A549 (cell line): ENCODE measurements at regions not wholly inside any gene's neighbourhood (a gene's known extent, or its start where the extent isn't known, plus 50 kb on each side); places are given as distances from the start of the nearest gene placed in this dataset.

ENCODE experiments used
- ATAC-seq, 2 experiments: fragments of 200-7000 bp in 1 of 2; fragments of >200 bp in 1 of 2; cut with Nextera tagmentation in 1 of 2; cut with Tn5 transposase in 1 of 2; 3 replicates each; pipeline versions ENCODE4 v1.8.0 to v1.9.1; 2018 to 2020; ENCODE audit warnings: mild to moderate bottlenecking in 1 of 2, moderate library complexity in 1 of 2
- CTCF ChIA-PET: fragments of 300-600 bp; sonication (Branson Sonifier 250); formaldehyde crosslinking; extraction: SDS; loops from one replicate; lab custom pipeline; 2021; ENCODE audit warnings: antibody characterized with exemption, inconsistent platforms; lab: Yijun Ruan, JAX
- POLR2A ChIA-PET: fragments of 350-600 bp; formaldehyde crosslinking; extraction: SDS; loops from one replicate; lab custom pipeline; 2021; ENCODE audit warnings: antibody characterized with exemption, inconsistent platforms; lab: Yijun Ruan, JAX
- DNase-seq, 2 experiments: peaks; one replicate each; pipeline versions ENCODE4 v3.0.0 to v3.0.0-alpha.2; 2011 to 2016; ENCODE audit warnings: low read depth in 1 of 2, low spot score in 1 of 2
- FAIRE-seq: peaks from 2 replicates; lab custom pipeline; 2011; peaks lifted over from hg19 to GRCh38; lab: Jason Lieb, UNC
- H3K27ac ChIP-seq, 2 experiments: fragments of >200 bp; sonication (Bioruptor Twin); formaldehyde crosslinking; 3 replicates each; pipeline ENCODE4 v1.5.1; 2016 to 2017
- H3K4me1 ChIP-seq: fragments of >200 bp; sonication (Bioruptor Twin); formaldehyde crosslinking; 3 replicates; pipeline ENCODE4 v1.6.1; 2016
- H3K4me2 ChIP-seq: fragments of >200 bp; sonication (Bioruptor Twin); formaldehyde crosslinking; 3 replicates; pipeline ENCODE4 v1.6.1; 2016
- H3K4me3 ChIP-seq: fragments of >200 bp; sonication (Bioruptor Twin); formaldehyde crosslinking; 3 replicates; pipeline ENCODE4 v1.5.1; 2016
- H3K9me3 ChIP-seq: fragments of >200 bp; sonication (Bioruptor Twin); formaldehyde crosslinking; 3 replicates; pipeline ENCODE4 v1.6.1; 2016
- BCL3 ChIP-seq: fragments of >200 bp; sonication (Bioruptor Twin); formaldehyde crosslinking; IDR thresholded peaks from 3 replicates; pipeline ENCODE4 v1.6.1; 2016
- CHD2 ChIP-seq: fragments of 150-350 bp; IDR thresholded peaks from 2 replicates; pipeline ENCODE4 v1.6.1; 2014; ENCODE audit warnings: low read length; ENCODE audit not compliant: partially characterized antibody
- CHD4 ChIP-seq: fragments of 200-600 bp; sonication (generic); IDR thresholded peaks from 2 replicates; pipeline ENCODE4 v1.6.1; 2016; ENCODE audit warnings: antibody characterized with exemption, mild to moderate bottlenecking, borderline replicate concordance
- EHF ChIP-seq: fragments of 250-450 bp; sonication (Bioruptor Pico); IDR thresholded peaks from 2 replicates; pipeline ENCODE4 v1.5.0; 2020; ENCODE audit warnings: mild to moderate bottlenecking
- ELK1 ChIP-seq: fragments of 150-350 bp; IDR thresholded peaks from 2 replicates; pipeline ENCODE4 v1.6.1; 2014; ENCODE audit warnings: low read depth, mild to moderate bottlenecking, low read length
- EP300 ChIP-seq, 2 experiments: fragments of >200 bp; sonication (Bioruptor Twin); formaldehyde crosslinking; IDR thresholded peaks; 2 replicates in 1 of 2; 3 replicates in 1 of 2; pipeline ENCODE4 v1.6.1; 2016 to 2017
- FOSB ChIP-seq: fragments of 250-450 bp; sonication (Bioruptor Pico); IDR thresholded peaks from 2 replicates; pipeline ENCODE4 v1.5.0; 2020; ENCODE audit warnings: mild to moderate bottlenecking, moderate library complexity
- FOXS1 ChIP-seq: fragments of 250-450 bp; sonication (Bioruptor Pico); IDR thresholded peaks from 2 replicates; pipeline ENCODE4 v1.5.0; 2020; ENCODE audit warnings: mild to moderate bottlenecking, moderate library complexity
- GATA3 ChIP-seq: IDR thresholded peaks from 2 replicates; pipeline ENCODE4 v1.6.1; 2012; ENCODE audit warnings: borderline replicate concordance
- HMGXB4 ChIP-seq: fragments of 250-450 bp; sonication (Bioruptor Pico); IDR thresholded peaks from 2 replicates; pipeline ENCODE4 v1.5.0; 2021; ENCODE audit warnings: mild to moderate bottlenecking, moderate library complexity, borderline replicate concordance
- HOXA7 ChIP-seq: fragments of 250-450 bp; sonication (Bioruptor Pico); IDR thresholded peaks from 2 replicates; pipeline ENCODE4 v1.5.0; 2020; ENCODE audit warnings: mild to moderate bottlenecking, moderate library complexity
- HOXB13 ChIP-seq: fragments of 250-450 bp; sonication (Bioruptor Pico); IDR thresholded peaks from 2 replicates; pipeline ENCODE4 v1.5.0; 2020; ENCODE audit warnings: low read depth, mild to moderate bottlenecking, moderate library complexity
- HOXB5 ChIP-seq: fragments of 250-450 bp; sonication (Bioruptor Pico); IDR thresholded peaks from 2 replicates; pipeline ENCODE4 v1.5.0; 2020; ENCODE audit warnings: mild to moderate bottlenecking, moderate library complexity
- JUNB ChIP-seq: fragments of >200 bp; sonication (Bioruptor Twin); formaldehyde crosslinking; IDR thresholded peaks from 2 replicates; pipeline ENCODE4 v1.6.1; 2016
- MAFK ChIP-seq: fragments of 450-650 bp; IDR thresholded peaks from 2 replicates; pipeline ENCODE4 v1.6.1; 2014; ENCODE audit not compliant: partially characterized antibody
- MAZ ChIP-seq: fragments of 150-350 bp; IDR thresholded peaks from 2 replicates; pipeline ENCODE4 v1.6.1; 2014; ENCODE audit warnings: antibody characterized with exemption, low read depth, low read length, borderline replicate concordance
- NR3C1 ChIP-seq: fragments of >200 bp; sonication (Bioruptor Twin); formaldehyde crosslinking; IDR thresholded peaks from 3 replicates; pipeline ENCODE4 v1.6.1; 2017
- PBX3 ChIP-seq: IDR thresholded peaks from 2 replicates; pipeline ENCODE4 v1.6.1; 2012
- PHF8 ChIP-seq: fragments of 200-600 bp; sonication (generic); IDR thresholded peaks from 2 replicates; pipeline ENCODE4 v1.6.1; 2016; ENCODE audit warnings: low read depth, mild to moderate bottlenecking, antibody characterized with exemption, moderate library complexity, borderline replicate concordance
- POLR2AphosphoS2 ChIP-seq: conservative IDR thresholded peaks from 2 replicates; pipeline ENCODE4 v1.6.1; 2012; ENCODE audit warnings: low read length, improper control_type of control experiment, inconsistent platforms
- RAD21 ChIP-seq, 2 experiments: fragments of >200 bp in 1 of 2; sonication (Bioruptor Twin) in 1 of 2; formaldehyde crosslinking in 1 of 2; IDR thresholded peaks in 1 of 2; conservative IDR thresholded peaks in 1 of 2; 2 replicates in 1 of 2; 3 replicates in 1 of 2; pipeline ENCODE4 v1.6.1; 2012 to 2018; ENCODE audit warnings: inconsistent platforms in 1 of 2
- RCOR1 ChIP-seq: fragments of 150-350 bp; IDR thresholded peaks from 2 replicates; pipeline ENCODE4 v1.6.1; 2014; ENCODE audit warnings: antibody characterized with exemption, low read length, low read depth
- RFX5 ChIP-seq: fragments of 450-650 bp; IDR thresholded peaks from 2 replicates; pipeline ENCODE4 v1.7.1; 2014; ENCODE audit warnings: antibody characterized with exemption, mild to moderate bottlenecking, moderate library complexity
- SMC3 ChIP-seq: fragments of >200 bp; sonication (Bioruptor Twin); formaldehyde crosslinking; IDR thresholded peaks from 3 replicates; pipeline ENCODE4 v1.6.1; 2018; ENCODE audit warnings: inconsistent platforms
- SREBF2 ChIP-seq: fragments of 450-650 bp; IDR thresholded peaks from 2 replicates; pipeline ENCODE4 v1.6.1; 2014; ENCODE audit warnings: mild to moderate bottlenecking, moderate library complexity
- TFCP2L1 ChIP-seq: fragments of 250-450 bp; sonication (Bioruptor Pico); IDR thresholded peaks from 2 replicates; pipeline ENCODE4 v1.5.0; 2021; ENCODE audit warnings: mild to moderate bottlenecking
- USF2 ChIP-seq: fragments of 450-650 bp; IDR thresholded peaks from 2 replicates; pipeline ENCODE4 v1.6.1; 2014; ENCODE audit warnings: antibody characterized with exemption
- ZSCAN20 ChIP-seq: fragments of 250-450 bp; sonication (Bioruptor Pico); IDR thresholded peaks from 2 replicates; pipeline ENCODE4 v1.8.0; 2022; ENCODE audit warnings: mild to moderate bottlenecking, moderate library complexity
- WGBS: methylation state at CpG from one replicate; pipeline ENCODE4 v1.1.6; 2017; ENCODE audit errors: missing lambda C conversion rate; 5-methylcytosine and 5-hydroxymethylcytosine counted together

- no peak overlapping the region for H3K4me3 ChIP-seq
- H3K4me2 ChIP-seq, result no peak overlapping the region
- ChIA-PET CTCF (interaction anchor here (0.9 to 1.1 kb wide), 2 partner anchors 16 to 22 kb away, joined by 4 read pairs; no protein-coding TSS in a partner anchor), POLR2A (no interaction called here)
- no peak overlapping the region for H3K27ac ChIP-seq
- WGBS, result 69% methylated on average over 6 of the region's 6 CpGs
- TF ChIP-seq CHD2 (no peak), BCL3 (no peak), RCOR1 (no peak), HOXB5 (CRISPR knock-in tag) (no peak), HMGXB4 (no peak), ELK1 (no peak), HOXB13 (CRISPR knock-in tag) (no peak), NR3C1 (no peak), PBX3 (no peak), FOSB (CRISPR knock-in tag) (no peak), ZSCAN20 (CRISPR knock-in tag) (no peak), FOXS1 (CRISPR knock-in tag) (no peak), PHF8 (no peak), EP300 (IDR thresholded peaks at IDR 0.05) (no peak), SREBF2 (no peak), RAD21 (conservative IDR thresholded peaks at IDR 0.05 in 1 of 2, IDR thresholded peaks at IDR 0.05 in 1 of 2) (no peak), HOXA7 (no peak)
- H3K4me1 ChIP-seq, result no peaks in the 10 kb centered on the region
- no peaks in the 10 kb centered on the region for H3K9me3 ChIP-seq
- ATAC-seq, result no peak
- FAIRE-seq, result no peak
- no peak for DNase-seq
Measured at GRCh38 chr10:29217292-29217738, 71.6 kb upstream of the LYZL1 start.

GRCh38 chr10:29223326-29223725 is 65.5 kb upstream of the LYZL1 start:
- H3K9me3 ChIP-seq, result no peaks in the 10 kb centered on the region
- H3K4me2 ChIP-seq, result no peak overlapping the region
- WGBS, result 70% methylated on average over 4 of the region's 4 CpGs
- TF ChIP-seq ELK1, result no peak
- no peak for TF ChIP-seq RCOR1
- no peak for TF ChIP-seq MAZ
- TF ChIP-seq MAFK, result no peak
- no peak for TF ChIP-seq CHD4
- no peak for TF ChIP-seq GATA3
- TF ChIP-seq EHF, result no peak
- no peak for TF ChIP-seq POLR2AphosphoS2
- TF ChIP-seq CHD2, result no peak
- no peak for TF ChIP-seq JUNB
- no peak for TF ChIP-seq FOSB (CRISPR knock-in tag)
- no peak for TF ChIP-seq RFX5
- no peak for TF ChIP-seq NR3C1
- no peak for TF ChIP-seq TFCP2L1 (CRISPR knock-in tag)
- no peak for TF ChIP-seq USF2
- TF ChIP-seq SMC3, result no peak
- POLR2A ChIA-PET, result no interaction called here
- no peak overlapping the region for H3K27ac ChIP-seq
- H3K4me3 ChIP-seq, result no peak overlapping the region
- DNase-seq (no peak), FAIRE-seq (no peak), ATAC-seq (no peak)
- H3K4me1 ChIP-seq, result no peaks in the 10 kb centered on the region
- CTCF ChIA-PET, result interaction anchor here (1.0 to 1.5 kb wide), 3 partner anchors 17 to 22 kb away, joined by 3 to 4 read pairs (median 3); no protein-coding TSS in a partner anchor
